ENCODE measurements at regions not wholly inside any gene's neighbourhood (a gene's known extent, or its start where the extent isn't known, plus 50 kb on each side); places are given as distances from the start of the nearest gene placed in this dataset.
"Not testable (repeated sequence)": the region's sequence is repeated elsewhere in the genome, so short reads cannot be mapped to it uniquely, and the experiment has no call there.

DNA sequence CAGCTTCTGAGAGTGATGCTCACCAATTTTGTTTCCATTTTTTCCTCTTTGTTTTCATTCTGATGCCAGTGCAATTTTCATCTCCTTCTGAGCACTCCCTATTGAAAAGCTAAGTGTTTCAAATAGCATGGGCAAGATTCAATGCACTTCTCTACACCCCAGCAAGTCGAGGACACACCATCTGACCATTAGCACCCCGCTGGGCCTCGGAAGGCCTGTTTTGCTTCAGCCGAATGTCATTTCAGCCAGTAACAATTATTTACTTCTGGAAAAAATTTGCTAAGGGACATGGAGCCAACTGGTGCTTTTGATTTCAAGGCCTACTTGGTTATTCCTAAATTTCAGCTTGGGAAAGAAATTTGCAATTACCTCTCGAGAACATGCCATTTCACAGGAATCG, 392.4 kb downstream of the RNF144A start:
- no peak for DNase-seq

DNA sequence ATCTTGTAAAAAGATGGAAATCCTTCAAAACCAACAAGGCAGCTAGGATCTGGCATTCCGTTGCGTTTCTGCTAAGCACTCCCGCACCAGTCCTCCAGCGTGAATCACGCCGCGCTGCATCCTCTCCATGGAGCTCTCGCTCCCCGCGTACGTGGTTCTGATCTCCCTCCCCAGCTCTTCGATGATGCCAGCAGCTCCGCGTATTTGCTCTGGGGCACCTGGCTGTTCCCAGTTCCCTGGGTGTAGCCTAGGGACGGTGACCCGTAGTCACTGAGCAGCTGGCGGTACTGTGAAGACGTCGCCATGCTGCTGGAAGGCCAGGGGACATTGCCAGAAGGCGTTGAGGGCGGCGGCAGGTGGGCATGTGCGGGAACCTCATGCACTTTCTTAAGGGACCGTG, 407.5 kb downstream of the RNF144A start:
- no peak for DNase-seq

DNA sequence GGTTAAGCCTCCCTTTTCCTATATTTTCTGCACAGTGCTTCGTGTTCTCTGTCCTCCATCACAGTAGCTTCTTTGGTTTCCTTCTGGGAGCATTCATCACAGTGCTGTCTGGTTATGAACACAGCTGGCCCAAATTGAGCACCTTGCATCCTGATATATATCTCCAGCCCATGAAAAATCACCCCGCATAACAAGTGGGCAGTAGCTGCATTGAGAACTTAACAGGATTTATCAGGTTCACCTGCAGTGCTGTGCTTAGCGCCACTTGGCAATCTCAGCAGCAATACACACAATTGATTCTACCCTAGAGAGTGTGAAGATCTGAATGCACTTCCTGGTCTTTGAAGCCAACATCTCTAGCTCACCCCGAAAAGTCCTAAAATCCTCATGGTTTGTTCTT, 408.0 kb downstream of the RNF144A start:
- no peak for DNase-seq

DNA sequence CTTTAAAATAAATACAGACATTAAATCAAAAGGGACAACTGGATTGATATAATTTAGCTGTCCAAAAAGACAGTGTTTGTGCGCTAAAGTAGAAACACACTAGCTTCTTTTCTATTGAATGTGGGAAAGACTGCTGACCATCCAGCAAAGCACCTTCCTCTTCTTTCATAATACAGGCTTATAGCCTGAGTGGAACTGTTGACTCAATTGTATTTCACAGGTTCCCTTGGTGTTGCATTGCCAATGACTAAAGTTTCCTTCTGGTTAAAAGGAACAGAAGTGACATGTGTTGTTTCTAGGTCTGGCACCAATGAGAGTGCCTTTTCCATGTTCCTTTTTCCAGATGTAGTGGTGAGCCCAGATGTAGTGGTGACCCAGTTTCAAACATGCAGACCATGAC, 412.3 kb downstream of the RNF144A start:
- no peak for DNase-seq

DNA sequence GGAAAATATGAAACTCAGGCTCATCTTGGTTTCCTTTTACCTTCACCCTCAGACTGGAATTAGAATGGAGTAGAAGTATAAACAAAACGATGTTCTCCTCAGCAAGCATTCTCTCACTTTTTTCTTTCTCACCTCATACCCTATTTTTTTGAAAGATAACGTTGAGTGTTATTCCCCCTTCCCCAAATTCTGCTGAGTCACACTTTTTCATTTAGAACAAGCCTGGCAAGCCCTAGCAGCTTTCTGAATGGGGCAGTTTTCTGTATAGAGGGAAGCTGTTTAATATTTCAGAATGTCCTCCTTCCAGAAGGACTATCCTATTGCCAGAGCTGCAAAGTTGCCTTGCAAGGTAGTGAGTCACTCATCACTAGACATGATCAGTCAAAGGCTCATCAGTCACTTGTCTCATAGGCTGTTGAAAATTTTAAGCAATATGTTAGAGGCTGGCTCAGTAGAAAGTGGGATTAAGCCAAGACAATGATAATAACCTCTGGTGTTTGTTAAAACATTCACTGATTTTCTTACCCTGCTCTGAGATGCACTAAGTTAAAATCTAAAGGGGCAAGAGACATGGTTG, 416.1 kb downstream of the RNF144A start:
- no peak for DNase-seq

DNA sequence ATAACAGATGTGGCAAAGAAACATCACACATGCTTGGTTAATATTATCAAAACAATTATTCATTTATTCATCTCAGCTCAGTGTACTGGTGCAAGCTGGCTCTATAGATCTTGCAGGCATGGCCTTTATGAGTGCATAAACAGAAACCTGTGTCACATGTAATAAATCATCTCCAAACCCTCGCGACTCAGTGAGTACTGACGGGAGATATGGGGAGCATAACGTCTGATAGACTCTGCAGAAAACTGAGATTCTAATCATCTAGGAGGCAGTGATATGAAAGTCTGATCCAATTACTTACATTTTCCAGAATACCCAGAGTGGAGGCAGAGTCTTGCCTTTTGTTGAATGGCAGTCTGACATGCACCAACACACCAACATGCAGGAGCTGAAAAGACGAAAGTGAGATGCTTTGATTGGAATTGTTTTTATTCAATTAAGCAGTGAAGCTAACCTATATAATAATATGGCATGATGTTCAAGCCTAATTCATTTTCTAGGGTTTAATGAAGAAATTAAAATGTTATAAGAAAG, 416.8 kb downstream of the RNF144A start:
- no peak for DNase-seq

DNA sequence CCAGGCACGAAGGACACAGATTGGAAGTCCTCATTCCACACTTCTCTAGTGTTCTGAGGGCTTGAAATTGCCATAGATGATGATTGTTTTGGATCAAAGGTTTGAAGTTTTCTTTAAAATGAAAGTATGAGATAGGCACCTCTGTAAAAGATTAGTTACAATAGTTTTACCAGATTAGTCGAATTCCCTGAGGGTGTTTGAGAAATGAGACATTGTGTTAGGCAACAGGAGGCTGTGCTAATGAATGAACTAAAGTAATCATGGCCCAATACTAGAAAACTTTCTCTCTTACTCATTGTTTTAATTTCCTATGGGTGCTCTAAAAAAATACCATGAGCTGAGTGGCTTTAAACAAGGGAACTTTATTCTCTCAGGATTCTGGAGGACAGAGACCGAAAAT, 421.7 kb downstream of the RNF144A start:
- DNase-seq: no peak

DNA sequence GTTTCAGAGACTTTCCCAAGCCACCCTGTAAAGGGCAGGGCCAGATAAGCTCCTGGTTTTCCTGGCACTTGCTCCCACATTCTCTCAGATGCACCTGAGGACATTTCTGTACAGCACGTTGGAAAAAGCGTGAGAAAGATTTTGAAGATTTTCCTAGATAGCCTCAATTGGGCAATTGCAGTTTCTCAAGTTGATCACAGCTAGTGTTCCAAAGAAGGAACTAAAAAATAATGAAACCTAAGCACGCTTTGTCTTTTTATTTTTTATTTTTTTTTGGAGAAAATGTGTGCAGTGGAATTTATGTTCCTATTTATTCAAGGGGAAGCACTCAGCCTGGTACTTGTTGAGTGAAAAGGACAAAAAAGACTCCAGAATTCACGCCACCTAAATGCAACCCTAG, 429.1 kb downstream of the RNF144A start:
- DNase-seq: no peak

DNA sequence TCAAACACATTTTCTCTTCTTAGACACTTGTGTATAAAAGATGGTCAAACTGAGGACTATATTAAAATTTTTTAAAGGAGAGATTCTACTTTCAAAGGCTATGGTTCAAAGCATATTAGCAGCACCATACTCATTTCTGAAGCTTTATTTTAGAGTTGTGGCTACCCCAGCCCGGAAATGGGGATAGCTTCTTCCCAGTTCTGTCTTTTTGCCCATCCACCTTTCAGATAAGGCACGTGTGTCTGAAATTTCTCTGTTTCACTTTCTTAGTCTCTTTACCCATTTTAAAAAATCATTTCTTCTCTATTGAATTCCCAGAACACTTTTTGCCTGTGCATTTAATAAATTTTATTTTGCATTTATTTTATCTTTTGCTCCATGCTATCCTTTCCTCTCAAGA, 431.5 kb downstream of the RNF144A start:
- DNase-seq: no peak

DNA sequence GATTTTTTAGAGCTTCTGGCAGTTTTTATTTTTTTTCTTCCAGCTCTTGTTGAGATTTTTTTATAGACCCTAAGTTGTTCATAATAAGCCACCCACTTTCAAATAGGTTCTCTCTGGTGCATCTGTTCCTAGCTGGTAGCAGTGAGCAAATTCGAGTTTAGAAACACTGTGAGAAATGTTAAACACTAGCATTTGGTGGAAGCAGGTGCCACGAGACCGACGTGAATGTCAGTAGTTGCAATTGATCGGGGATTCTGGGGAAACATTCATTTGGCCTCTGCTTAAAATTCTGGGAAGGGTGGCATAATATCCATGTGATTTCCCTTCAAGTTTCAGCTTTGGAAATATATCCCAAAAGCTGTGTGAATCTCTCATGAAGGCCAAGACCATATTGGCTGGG, 435.0 kb downstream of the RNF144A start:
- DNase-seq: no peak

DNA sequence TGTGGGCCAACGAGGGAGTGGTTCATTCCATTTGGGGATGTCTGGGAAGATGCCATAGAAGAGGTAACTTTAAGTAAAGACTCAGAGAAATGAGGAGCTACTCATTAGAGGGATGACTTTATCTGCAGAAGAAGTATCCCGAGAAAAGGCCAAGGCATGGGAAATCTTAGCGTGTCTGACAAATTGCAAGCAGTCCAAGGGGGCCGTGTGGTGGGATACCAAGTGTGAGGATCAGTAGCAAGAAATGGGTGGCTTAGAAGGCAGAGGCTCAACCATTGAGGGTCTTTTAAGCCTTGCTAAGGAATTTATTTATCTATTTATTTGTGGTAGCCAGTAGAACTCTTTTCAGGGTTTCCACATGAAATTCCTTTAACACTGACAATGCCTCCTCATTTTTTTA, 436.4 kb downstream of the RNF144A start:
- DNase-seq: no peak

DNA sequence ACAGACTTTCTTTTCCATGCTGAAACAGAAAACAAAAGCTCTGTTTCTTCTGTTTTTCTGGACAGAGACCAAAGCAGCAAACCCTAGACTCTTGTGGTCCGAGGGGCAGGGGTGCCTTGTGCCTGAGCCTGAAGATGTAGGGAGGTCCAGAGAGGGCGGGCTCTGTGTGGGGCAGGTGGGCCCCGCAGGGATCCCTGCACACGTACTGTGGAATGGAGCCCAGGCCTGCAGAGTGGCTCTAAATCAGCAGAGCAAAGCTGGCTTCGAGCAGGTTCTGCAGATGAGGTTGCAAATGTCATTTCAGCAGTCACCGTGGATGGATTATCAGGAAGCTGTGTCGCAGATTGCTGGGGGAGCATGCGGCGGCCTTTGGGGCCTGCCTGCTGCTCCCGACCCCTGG, 438.6 kb downstream of the RNF144A start:
- no peak for DNase-seq

DNA sequence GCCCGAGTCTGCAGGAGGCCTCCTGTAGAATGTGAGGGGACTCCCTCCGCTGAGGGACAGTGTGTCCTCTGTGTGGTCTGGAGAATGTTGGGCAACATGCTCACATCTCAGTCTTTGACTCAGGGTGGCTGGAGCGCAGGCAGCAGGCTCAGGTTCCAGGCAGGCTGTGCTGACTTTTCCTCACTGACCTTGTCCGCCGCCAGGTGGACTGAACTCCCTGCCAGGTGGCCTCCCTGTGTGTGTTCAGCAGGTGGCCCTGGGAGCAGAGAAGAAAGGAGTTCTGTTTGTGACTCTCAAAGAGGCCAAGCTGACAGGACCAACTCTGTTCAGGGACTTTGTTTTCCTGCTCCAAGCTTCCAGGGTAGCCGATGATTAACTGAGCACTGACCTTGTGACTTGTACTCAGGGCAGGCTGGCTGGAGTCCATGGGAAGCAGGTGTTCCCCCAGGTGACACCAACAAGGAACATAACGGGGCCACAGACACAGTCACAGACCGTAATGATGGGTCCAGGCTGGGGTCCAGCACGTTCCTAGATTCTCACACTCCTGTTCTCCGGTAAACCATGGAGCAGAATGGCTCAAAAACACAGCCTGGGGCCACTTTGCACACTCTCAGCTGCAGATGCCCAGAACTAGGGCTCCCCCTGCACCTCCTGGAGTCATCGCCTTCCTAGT, 439.8 kb downstream of the RNF144A start:
- no peak for DNase-seq

DNA sequence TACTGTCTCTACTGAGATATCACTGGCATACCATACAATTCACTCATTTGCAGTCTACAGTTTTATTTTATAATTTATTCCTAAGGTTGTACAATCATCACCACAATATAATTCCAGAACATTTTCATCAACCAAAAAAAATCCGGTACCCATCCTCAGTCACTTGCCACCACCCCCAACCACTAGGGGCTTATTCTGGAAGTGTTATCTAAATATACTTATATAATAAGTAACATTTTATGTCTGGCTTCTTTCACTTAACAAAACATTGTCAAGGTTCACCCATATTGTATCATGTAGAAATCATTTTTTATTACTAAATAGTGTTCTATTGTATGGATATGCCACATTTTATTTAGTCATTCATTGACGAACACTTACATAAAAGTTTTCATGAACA, 440.8 kb downstream of the RNF144A start:
- DNase-seq: no peak

DNA sequence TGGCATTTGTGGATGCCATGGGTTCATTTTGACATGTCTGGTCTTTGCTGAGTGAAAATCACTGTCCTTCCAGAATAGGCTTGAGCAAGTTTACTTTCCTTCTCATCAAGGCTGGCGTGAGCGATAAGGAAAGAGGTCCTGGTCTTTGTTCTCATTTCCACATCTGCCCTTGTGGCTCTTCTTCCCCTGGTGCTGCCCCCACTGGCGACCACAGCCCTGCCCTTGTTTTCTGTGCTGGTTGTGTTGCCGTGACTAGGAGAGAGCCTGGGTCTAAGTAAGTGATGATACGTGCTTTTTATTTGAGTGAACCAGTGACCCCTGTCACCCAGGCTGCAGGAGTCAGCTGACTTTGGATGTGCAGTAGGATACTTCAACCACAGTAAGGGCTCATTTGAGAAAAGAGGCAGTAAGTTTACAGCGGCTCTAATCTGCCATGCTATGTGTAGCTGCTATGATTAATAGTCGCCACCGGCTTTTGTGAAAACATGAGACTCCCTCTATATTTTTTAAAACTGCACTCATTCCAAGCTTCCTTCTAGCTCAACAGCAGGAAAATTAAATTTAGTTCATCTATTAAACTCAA, 441.7 kb downstream of the RNF144A start:
- DNase-seq: no peak

DNA sequence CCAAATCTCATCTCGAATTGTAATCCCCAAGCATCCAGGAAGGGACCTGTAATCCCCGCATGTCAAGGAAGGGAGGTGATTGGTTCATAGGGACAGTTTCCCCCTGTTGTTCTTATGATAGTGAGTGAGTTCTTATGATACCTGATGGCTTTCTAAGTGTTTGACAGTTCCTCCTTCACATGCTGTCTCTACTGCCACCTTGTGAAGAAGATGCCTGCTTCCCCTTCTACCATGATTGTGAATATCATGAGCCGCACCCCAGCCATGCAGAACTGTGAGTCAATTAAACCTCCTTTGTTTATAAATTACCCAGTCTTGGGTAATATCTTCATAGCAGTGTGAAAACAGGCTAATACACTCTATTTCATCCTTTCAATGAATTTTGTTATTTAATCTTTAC, 446.7 kb downstream of the RNF144A start:
- DNase-seq: no peak

DNA sequence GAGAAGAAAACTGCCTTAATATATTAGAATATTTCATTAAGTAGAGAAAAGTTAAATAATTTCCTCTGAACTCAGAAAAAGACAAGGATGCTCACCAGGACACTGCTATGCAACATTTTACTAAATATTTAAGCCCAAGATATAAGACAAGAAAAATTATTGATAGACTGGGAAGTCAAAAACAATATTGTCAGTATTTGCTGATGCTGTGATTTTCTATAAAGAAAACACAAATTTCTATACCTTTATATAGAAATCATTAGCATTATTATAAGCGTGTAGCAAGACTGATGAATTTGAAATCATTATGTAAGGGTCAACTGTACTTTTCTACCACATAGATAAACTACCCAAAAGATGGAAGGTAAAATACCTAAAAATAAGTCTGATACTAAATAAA, 451.0 kb downstream of the RNF144A start:
- no peak for DNase-seq

DNA sequence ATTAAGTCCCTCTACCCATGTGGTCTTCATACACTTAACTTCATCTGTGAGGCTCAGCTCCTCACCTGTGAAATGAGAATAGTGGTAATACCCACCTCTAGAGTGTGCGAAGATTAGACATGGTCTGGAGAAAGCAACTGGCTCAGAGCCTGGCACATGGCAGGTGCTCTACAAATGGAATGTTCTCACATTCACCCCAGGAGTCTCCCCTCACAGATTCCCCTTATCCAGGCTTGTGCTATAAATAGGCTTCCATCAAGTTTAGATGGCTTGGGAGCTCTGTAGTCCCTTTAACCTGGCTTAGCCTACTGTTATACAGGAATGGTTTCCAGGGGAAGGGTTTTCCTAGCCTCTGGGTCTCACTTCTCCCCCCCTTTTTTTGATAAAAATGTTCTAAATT, 455.9 kb downstream of the RNF144A start:
- no peak for DNase-seq

DNA sequence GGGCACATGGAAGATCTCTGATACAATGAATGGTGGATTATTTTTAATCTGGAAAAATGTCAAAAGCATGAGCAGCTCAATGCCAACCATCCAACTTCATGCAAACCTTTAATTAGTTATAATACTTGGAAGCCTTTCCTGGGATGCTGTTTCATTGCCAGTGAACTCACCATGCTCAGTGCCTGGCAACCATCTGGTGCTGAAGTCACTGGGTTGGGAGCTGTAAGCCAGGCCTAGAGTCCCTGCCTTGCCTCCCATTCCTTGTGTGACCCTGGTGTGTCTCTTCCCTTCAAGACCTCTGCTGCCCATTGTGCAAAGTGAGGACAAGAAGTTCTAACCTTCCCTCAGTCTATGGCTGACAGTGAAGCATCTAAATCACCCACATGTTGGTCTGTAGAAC, 458.7 kb downstream of the RNF144A start:
- no peak for DNase-seq

DNA sequence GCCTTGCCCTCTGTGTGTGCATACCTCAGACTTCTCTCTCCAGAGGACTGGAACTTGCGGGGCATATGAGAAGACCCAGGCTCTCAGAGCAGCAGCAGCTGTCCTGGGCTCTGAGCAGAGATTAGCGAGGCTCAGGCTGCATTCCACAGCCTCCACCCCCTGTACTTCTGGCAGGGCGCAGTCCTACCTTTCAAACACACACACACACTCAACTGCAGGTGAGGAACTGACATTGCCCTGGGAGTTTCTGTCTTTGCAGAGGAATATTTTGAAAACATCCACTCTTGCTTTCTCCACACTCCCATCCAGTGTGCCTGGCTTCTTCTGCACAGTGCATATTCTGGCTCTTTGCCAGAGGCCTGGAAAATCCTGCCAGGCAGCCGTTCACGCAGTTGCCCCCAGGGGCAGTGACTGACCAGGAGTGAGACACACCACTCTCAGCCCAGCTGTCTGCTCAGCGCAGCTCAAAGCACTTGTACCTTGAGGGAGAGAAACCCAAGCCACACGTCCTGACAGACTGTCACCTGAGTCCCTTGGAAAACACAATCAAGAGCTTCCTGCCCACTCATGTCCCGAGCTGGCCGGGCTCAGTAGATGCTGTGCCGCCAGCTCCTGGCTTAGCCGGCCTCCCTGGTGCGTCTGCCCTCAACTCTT, 460.8 kb downstream of the RNF144A start:
- DNase-seq: no peak

DNA sequence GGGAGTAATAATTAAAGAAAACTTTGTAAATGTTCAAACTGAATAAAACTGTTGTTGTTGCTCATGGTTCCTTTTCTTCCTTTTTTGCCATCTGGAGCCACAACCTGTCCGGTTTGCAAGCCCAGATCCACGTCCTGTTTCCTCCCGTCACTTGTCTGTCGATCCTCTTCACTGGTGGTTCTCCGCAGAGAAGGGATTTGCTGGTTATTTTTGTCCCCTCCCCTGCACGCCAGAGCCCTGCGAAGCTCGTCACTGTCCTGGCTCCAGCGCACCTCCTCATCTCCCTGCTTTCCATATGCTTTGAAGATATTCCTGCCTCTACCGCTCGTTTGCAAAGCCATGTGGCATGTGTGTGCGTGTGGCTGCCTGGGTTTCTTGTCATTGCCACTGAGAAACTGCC, 461.4 kb downstream of the RNF144A start:
- no peak for DNase-seq

DNA sequence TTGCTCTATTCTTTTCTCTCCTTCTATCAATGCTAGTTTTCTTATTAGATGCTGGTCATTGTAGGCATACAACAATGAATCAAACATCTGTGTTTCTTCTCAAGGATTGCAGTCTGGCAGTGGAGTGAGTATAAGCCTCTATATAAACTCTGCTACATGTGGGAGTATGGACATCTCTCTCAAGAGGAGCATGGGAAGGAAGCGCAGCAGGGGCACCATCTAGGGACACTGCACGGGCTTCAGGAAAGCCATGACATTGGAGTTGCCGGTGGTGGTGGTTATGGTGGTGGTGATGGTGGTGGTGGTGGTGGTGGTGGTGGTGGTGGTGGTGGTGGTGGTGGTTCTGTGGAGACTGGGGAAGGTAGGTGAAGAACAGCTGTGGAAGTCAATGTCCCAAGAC, 462.6 kb downstream of the RNF144A start:
- no peak for DNase-seq

DNA sequence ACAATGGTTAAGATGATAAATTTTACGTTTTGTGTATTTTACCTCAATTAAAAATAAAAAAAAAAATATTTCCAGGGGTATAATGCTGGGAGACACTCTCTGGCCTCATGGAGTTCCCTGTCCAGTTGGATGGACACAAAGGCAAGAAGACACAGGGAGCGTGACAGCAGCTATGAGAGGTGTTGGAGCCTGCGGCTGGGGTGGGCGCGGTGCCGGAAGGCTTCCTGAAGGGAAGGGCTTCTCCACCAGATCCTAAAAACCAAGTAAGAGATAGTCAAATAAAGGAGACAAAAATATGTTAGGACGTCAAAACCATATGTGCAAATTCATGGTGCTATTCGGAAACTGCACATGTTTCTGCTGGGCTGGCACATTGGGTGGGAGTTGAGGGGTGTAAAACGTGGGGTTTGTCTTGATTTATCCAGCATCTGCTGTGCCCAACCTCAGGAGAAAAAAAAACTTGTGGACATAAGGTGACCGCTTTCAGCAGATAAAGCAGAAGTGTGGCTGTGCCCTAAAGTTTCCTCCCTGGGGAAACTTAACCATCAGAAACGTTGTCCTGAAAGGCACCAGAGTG, 467.6 kb downstream of the RNF144A start:
- DNase-seq: no peak

DNA sequence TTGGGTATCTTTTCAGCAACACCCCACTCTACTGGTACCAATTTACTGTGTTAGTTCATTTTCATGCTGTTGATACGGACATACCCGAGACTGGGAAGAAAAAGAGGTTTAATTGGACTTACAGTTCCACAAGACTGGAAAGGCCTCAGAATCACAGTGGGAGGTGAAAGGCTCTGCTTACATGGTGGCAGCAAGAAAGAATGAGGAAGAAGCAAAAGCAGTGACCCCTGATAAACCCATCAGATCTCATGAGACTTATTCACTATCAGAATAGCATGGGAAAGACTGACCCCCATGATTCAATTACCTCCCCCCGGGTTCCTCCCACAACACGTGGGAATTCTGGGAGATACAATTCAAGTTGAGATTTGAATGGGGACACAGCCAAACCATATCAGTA, 473.1 kb downstream of the RNF144A start:
- not testable (repeated sequence) for DNase-seq

Data from CD4-positive, alpha-beta T cell treated with Interleukin-1 beta for 1 hour (primary cell).